ENCODE measurements at regions not wholly inside any gene's neighbourhood (a gene's known extent, or its start where the extent isn't known, plus 50 kb on each side); places are given as distances from the start of the nearest gene placed in this dataset.

GRCh38 chr7:88480271-88480670 is 173.6 kb upstream of the STEAP4 start:
- H3K79me2 ChIP-seq (ENCODE audit: low read length): no peaks in the 10 kb centered on the region
- no TSS peak for BruUV-seq (replicated peaks)
- no peaks in the 10 kb centered on the region for H3K9me3 ChIP-seq (ENCODE audit: low read length)
- no peak overlapping the region for H3K9ac ChIP-seq (ENCODE audit: low read length)
- H3K4me3 ChIP-seq (ENCODE audit: low read length): no peak overlapping the region
- no peak for DNase-seq
- intact Hi-C loops (cut with micrococcal nuclease): no loop called here
- no peaks in the 10 kb centered on the region for H3K4me1 ChIP-seq (ENCODE audit: insufficient read depth, low read length)
- H4K20me1 ChIP-seq (ENCODE audit: low read length): no peaks in the 10 kb centered on the region
- no peak for ATAC-seq
- no peak overlapping the region for H2AFZ ChIP-seq (ENCODE audit: low read length)
- H3F3A ChIP-seq (ENCODE audit: low read length, unreplicated experiment): no peaks in the 10 kb centered on the region
- H3K27me3 ChIP-seq (ENCODE audit: low read length): 0 out of 2 replicates have a peak, but pooled peaks cover 7% of the 10 kb centered on the region
- CTCF ChIA-PET: no interaction called here
- no peaks in the 10 kb centered on the region for H3K36me3 ChIP-seq (ENCODE audit: low read depth, low read length)
- POLR2A ChIA-PET (ENCODE audit: unreplicated experiment): no interaction called here
- H3K9me2 ChIP-seq (replicated peaks; ENCODE audit: low read length): no peaks in the 10 kb centered on the region
- no peak overlapping the region for H3K27ac ChIP-seq (ENCODE audit: low read length)
- no peak for TF ChIP-seq EZH2phosphoT487 (IDR thresholded peaks at IDR 0.05; ENCODE audit: borderline replicate concordance, low read length)
- TF ChIP-seq EZH2 (IDR thresholded peaks at IDR 0.05; ENCODE audit: low read length, unreplicated experiment): no peak
- no peak for TF ChIP-seq CTCF (conservative IDR thresholded peaks at IDR 0.05; ENCODE audit: low read depth, low read length)
- H3K4me2 ChIP-seq (ENCODE audit: low read length): no peak overlapping the region

- no peak overlapping the region for H2AFZ ChIP-seq (ENCODE audit: low read length)
- no peak overlapping the region for H3K4me2 ChIP-seq (ENCODE audit: low read length)
- no peaks in the 10 kb centered on the region for H3K9me3 ChIP-seq (ENCODE audit: low read length)
- no peak overlapping the region for H3K27ac ChIP-seq (ENCODE audit: low read length)
- H4K20me1 ChIP-seq (ENCODE audit: low read length): no peaks in the 10 kb centered on the region
- H3K4me1 ChIP-seq (ENCODE audit: insufficient read depth, low read length): no peaks in the 10 kb centered on the region
- BruUV-seq (replicated peaks): no TSS peak
- ATAC-seq: no peak
- no peaks in the 10 kb centered on the region for H3K79me2 ChIP-seq (ENCODE audit: low read length)
- CTCF ChIA-PET: no interaction called here
- H3K9ac ChIP-seq (ENCODE audit: low read length): no peak overlapping the region
- TF ChIP-seq EZH2phosphoT487 (IDR thresholded peaks at IDR 0.05; ENCODE audit: borderline replicate concordance, low read length) (no peak), CTCF (conservative IDR thresholded peaks at IDR 0.05; ENCODE audit: low read depth, low read length) (no peak), EZH2 (IDR thresholded peaks at IDR 0.05; ENCODE audit: low read length, unreplicated experiment) (no peak)
- intact Hi-C loops (cut with micrococcal nuclease): no loop called here
- POLR2A ChIA-PET (ENCODE audit: unreplicated experiment): no interaction called here
- no peak for DNase-seq
- H3F3A ChIP-seq (ENCODE audit: low read length, unreplicated experiment): no peaks in the 10 kb centered on the region
- no peaks in the 10 kb centered on the region for H3K27me3 ChIP-seq (ENCODE audit: low read length)
- H3K36me3 ChIP-seq (ENCODE audit: low read depth, low read length): no peaks in the 10 kb centered on the region
- no peak overlapping the region for H3K4me3 ChIP-seq (ENCODE audit: low read length)
- H3K9me2 ChIP-seq (replicated peaks; ENCODE audit: low read length): no peaks in the 10 kb centered on the region
Measured at GRCh38 chr7:88477976-88478375, 171.3 kb upstream of the STEAP4 start.

GRCh38 chr7:88465600-88465999 is 158.9 kb upstream of the STEAP4 start:
- DNase-seq: no peak
- BruUV-seq (replicated peaks): no TSS peak
- Histone ChIP-seq H3K4me3 (ENCODE audit: low read length) (no peak overlapping the region), H3K4me1 (ENCODE audit: insufficient read depth, low read length) (no peaks in the 10 kb centered on the region), H3K9me2 (replicated peaks; ENCODE audit: low read length) (no peaks in the 10 kb centered on the region), H3K27me3 (ENCODE audit: low read length) (peaks cover 5% of the 10 kb centered on the region; the same call in 1 of the 2 replicates), H3K27ac (ENCODE audit: low read length) (no peak overlapping the region), H3K36me3 (ENCODE audit: low read depth, low read length) (no peaks in the 10 kb centered on the region), H3K79me2 (ENCODE audit: low read length) (no peaks in the 10 kb centered on the region), H3K9ac (ENCODE audit: low read length) (no peak overlapping the region), H4K20me1 (ENCODE audit: low read length) (no peaks in the 10 kb centered on the region), H3F3A (ENCODE audit: low read length, unreplicated experiment) (no peaks in the 10 kb centered on the region), H3K4me2 (ENCODE audit: low read length) (no peak overlapping the region), H2AFZ (ENCODE audit: low read length) (no peak overlapping the region), H3K9me3 (ENCODE audit: low read length) (no peaks in the 10 kb centered on the region)
- intact Hi-C loops (cut with micrococcal nuclease): no loop called here
- no peak for TF ChIP-seq EZH2 (IDR thresholded peaks at IDR 0.05; ENCODE audit: low read length, unreplicated experiment)
- ATAC-seq: no peak
- CTCF ChIA-PET: no interaction called here
- POLR2A ChIA-PET (ENCODE audit: unreplicated experiment): no interaction called here
